ENCODE measurements at regions not wholly inside any gene's neighbourhood (a gene's known extent, or its start where the extent isn't known, plus 50 kb on each side); places are given as distances from the start of the nearest gene placed in this dataset.

GRCh38 chr2:214651451-214651850, 158.0 kb downstream of the BARD1 start (continued):
- TF ChIP-seq REST (IDR thresholded peaks at IDR 0.05; ENCODE audit: low read depth, low read length) (no peak), RXRA (IDR thresholded peaks at IDR 0.05; ENCODE audit: borderline replicate concordance, low read depth) (no peak), IRF3 (IDR thresholded peaks at IDR 0.05; ENCODE audit: low read depth, low read length) (no peak), NFIC (IDR thresholded peaks at IDR 0.05; ENCODE audit: borderline replicate concordance) (no peak), POLR2AphosphoS5 (IDR thresholded peaks at IDR 0.05; ENCODE audit: low read depth, low read length) (no peak), TCF12 (IDR thresholded peaks at IDR 0.05) (no peak)
- TF ChIP-seq, protein P1, sequence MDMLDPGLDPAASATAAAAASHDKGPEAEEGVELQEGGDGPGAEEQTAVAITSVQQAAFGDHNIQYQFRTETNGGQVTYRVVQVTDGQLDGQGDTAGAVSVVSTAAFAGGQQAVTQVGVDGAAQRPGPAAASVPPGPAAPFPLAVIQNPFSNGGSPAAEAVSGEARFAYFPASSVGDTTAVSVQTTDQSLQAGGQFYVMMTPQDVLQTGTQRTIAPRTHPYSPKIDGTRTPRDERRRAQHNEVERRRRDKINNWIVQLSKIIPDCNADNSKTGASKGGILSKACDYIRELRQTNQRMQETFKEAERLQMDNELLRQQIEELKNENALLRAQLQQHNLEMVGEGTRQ (IDR thresholded peaks at IDR 0.05; ENCODE audit: borderline replicate concordance, low read depth, low read length), result no peak

DNA sequence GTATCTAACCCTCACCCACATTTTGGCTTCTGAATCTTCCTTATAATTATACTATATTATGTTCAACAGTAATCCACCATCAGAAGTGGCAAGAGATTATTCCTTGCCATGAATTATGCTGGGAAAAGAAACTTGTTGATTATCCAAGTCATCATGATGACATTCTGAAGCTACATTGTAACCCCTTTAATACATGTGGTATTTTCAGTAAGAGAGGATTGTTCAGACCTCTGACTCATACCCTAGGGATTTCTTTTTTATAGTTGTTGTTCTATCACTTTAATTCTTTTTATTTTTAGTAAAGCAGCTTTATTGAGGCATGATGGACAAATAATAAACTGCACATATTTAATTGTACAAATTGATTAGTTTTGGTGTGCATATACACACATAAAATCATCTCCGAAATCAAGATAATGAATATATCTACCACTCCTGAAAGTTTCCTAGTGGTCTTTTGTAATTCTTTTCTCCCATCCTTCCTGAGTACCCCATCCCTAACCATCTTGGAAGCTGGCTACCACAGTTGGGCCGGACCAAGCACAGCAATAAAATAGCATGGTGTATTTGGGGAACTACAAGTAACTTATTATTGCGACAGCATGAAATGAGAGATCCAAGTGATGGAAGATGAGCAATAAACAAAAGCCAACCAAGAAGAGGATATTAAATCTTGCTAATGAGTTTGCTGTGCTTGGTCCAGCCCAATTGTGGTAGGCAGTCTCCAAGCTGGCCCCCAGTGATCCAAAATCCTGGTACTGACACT, 159.9 kb downstream of the BARD1 start:
- no peak overlapping the region for H3K4me2 ChIP-seq

More for the DNA sequence above, 159.9 kb downstream of the BARD1 start:
- Histone ChIP-seq H4K20me1 (ENCODE audit: insufficient read depth) (no peaks in the 10 kb centered on the region), H3K9ac (no peak overlapping the region), H3K9me2 (no peaks in the 10 kb centered on the region), H3K79me2 (ENCODE audit: insufficient read depth) (no peaks in the 10 kb centered on the region), H3K9me3 (no peaks in the 10 kb centered on the region), H3K4me3 (ENCODE audit: low read depth in 2 of 2, low read length in 1 of 2) (no peak overlapping the region), H3F3A (replicated peaks; ENCODE audit: insufficient read depth) (no peaks in the 10 kb centered on the region), H3K27me3 (ENCODE audit: insufficient read depth) (no peaks in the 10 kb centered on the region), H3K36me3 (replicated peaks in 1 of 2; ENCODE audit: control insufficient read depth in 1 of 2, insufficient read depth in 2 of 2, low read length in 1 of 2) (no peaks in the 10 kb centered on the region), H2AFZ (ENCODE audit: low read depth) (no peak overlapping the region), H3K27ac (ENCODE audit: low read depth in 2 of 2, low read length in 1 of 2) (no peak overlapping the region), H3K4me1 (ENCODE audit: control insufficient read depth in 1 of 2, insufficient read depth in 2 of 2, low read depth in 1 of 2, low read length in 1 of 2) (no peaks in the 10 kb centered on the region)
- 69% methylated on average over 3 of the region's 3 CpGs for WGBS (ENCODE audit: low lambda C conversion rate)
- no peak for DNase-seq
- ChIA-PET CTCF (no interaction called here), POLR2A (no interaction called here)
- no peak for TF ChIP-seq GATA2 (CRISPR knock-in tag; IDR thresholded peaks at IDR 0.05)
- no peak for TF ChIP-seq GABPA (IDR thresholded peaks at IDR 0.05; ENCODE audit: low read depth)
- TF ChIP-seq PBX3 (IDR thresholded peaks at IDR 0.05), result no peak
- TF ChIP-seq MEF2A (IDR thresholded peaks at IDR 0.05; ENCODE audit: borderline replicate concordance, low read depth), result no peak
- TF ChIP-seq TCF12 (IDR thresholded peaks at IDR 0.05), result no peak
- no peak for TF ChIP-seq SIN3A (IDR thresholded peaks at IDR 0.05; ENCODE audit: borderline replicate concordance, low read depth, low read length)
- TF ChIP-seq NFIC (IDR thresholded peaks at IDR 0.05; ENCODE audit: borderline replicate concordance), result no peak
- TF ChIP-seq EZH2phosphoT487 (IDR thresholded peaks at IDR 0.05; ENCODE audit: borderline replicate concordance, low read depth), result no peak
- TF ChIP-seq TEAD4 (IDR thresholded peaks at IDR 0.05; ENCODE audit: borderline replicate concordance, insufficient read depth), result no peak
- TF ChIP-seq FOXJ3 (CRISPR knock-in tag; IDR thresholded peaks at IDR 0.05), result no peak
- no peak for TF ChIP-seq SMC3 (IDR thresholded peaks at IDR 0.05; ENCODE audit: low read depth, low read length)
- TF ChIP-seq CHD2 (IDR thresholded peaks at IDR 0.05; ENCODE audit: low read length, partially characterized antibody), result no peak
